IgD-negative memory B cell (primary cell): ENCODE measurements at regions not wholly inside any gene's neighbourhood (a gene's known extent, or its start where the extent isn't known, plus 50 kb on each side); places are given as distances from the start of the nearest gene placed in this dataset.

Experiments used
- H3K27ac Mint-ChIP-seq, 3 donors: one replicate each; pipeline ENCODE4 v1.8.0; 2020 to 2022; ENCODE audit warnings: mild to moderate bottlenecking in 3 of 3, mixed read lengths in 3 of 3, moderate library complexity in 1 of 3
- H3K27me3 Mint-ChIP-seq: one replicate; pipeline ENCODE4 v1.8.0; 2021; ENCODE audit warnings: mixed read lengths
- H3K36me3 Mint-ChIP-seq: one replicate; pipeline ENCODE4 v1.8.0; 2020; ENCODE audit warnings: mild to moderate bottlenecking, mixed read lengths
- H3K4me1 Mint-ChIP-seq, 3 donors: one replicate each; pipeline ENCODE4 v1.8.0; 2020 to 2022; ENCODE audit warnings: mixed read lengths in 3 of 3, mild to moderate bottlenecking in 1 of 3
- H3K4me3 Mint-ChIP-seq, 4 donors: one replicate each; pipeline ENCODE4 v1.8.0; 2020 to 2022; ENCODE audit warnings: mild to moderate bottlenecking in 4 of 4, mixed read lengths in 4 of 4, moderate library complexity in 3 of 4
- H3K9me3 Mint-ChIP-seq, 3 donors: one replicate each; pipeline ENCODE4 v1.8.0; 2020 to 2021; ENCODE audit warnings: mixed read lengths in 3 of 3, mild to moderate bottlenecking in 1 of 3

- Mint-ChIP-seq H3K4me1 (peaks cover 9 to 17% (median 11%) of the 10 kb centered on the region in 3 donors), H3K27me3 (no peaks in the 10 kb centered on the region), H3K9me3 (no peaks in the 10 kb centered on the region), H3K36me3 (no peaks in the 10 kb centered on the region), H3K27ac (no peak overlapping the region), H3K4me3 (no peak overlapping the region)
These were observed 208.2 kb downstream of the UBE2E3 start for GRCh38 chr2:181188605-181189004.

- no peaks in the 10 kb centered on the region for H3K9me3 Mint-ChIP-seq
- peaks cover 0 to 6% (median 0%) of the 10 kb centered on the region in 3 donors for H3K4me1 Mint-ChIP-seq
- no peaks in the 10 kb centered on the region for H3K36me3 Mint-ChIP-seq
- no peaks in the 10 kb centered on the region for H3K27me3 Mint-ChIP-seq
- no peak overlapping the region for H3K27ac Mint-ChIP-seq
- H3K4me3 Mint-ChIP-seq, result no peak overlapping the region
These were observed 209.5 kb downstream of the UBE2E3 start for GRCh38 chr2:181189951-181190350.

- no peaks in the 10 kb centered on the region for H3K36me3 Mint-ChIP-seq
- no peaks in the 10 kb centered on the region for H3K27me3 Mint-ChIP-seq
- H3K4me1 Mint-ChIP-seq, result peaks cover 0 to 3% (median 0%) of the 10 kb centered on the region in 3 donors
- H3K27ac Mint-ChIP-seq, result no peak overlapping the region
- H3K4me3 Mint-ChIP-seq, result no peak overlapping the region
- H3K9me3 Mint-ChIP-seq, result no peaks in the 10 kb centered on the region
These were observed 210.3 kb downstream of the UBE2E3 start for GRCh38 chr2:181190711-181191110.

- Mint-ChIP-seq H3K27me3 (no peaks in the 10 kb centered on the region), H3K4me1 (peaks cover 0 to 12% (median 12%) of the 10 kb centered on the region in 3 donors), H3K9me3 (no peaks in the 10 kb centered on the region), H3K27ac (no peak overlapping the region), H3K4me3 (no peak overlapping the region), H3K36me3 (no peaks in the 10 kb centered on the region)
These were observed 213.1 kb downstream of the UBE2E3 start for GRCh38 chr2:181193550-181193949.

GRCh38 chr2:181196401-181196800, 216.0 kb downstream of the UBE2E3 start:
- H3K9me3 Mint-ChIP-seq, result no peaks in the 10 kb centered on the region
- peaks cover 0 to 14% (median 12%) of the 10 kb centered on the region in 3 donors for H3K4me1 Mint-ChIP-seq
- no peaks in the 10 kb centered on the region for H3K27me3 Mint-ChIP-seq
- H3K36me3 Mint-ChIP-seq, result no peaks in the 10 kb centered on the region
- no peak overlapping the region for H3K4me3 Mint-ChIP-seq
- no peak overlapping the region for H3K27ac Mint-ChIP-seq

GRCh38 chr2:181197140-181197760, 216.8 kb downstream of the UBE2E3 start:
- H3K4me3 Mint-ChIP-seq, result peak overlapping the region in 1 of 4 donors; percentile 23
- no peaks in the 10 kb centered on the region for H3K36me3 Mint-ChIP-seq
- peaks cover 0 to 14% (median 12%) of the 10 kb centered on the region in 3 donors for H3K4me1 Mint-ChIP-seq
- H3K27me3 Mint-ChIP-seq, result no peaks in the 10 kb centered on the region
- H3K27ac Mint-ChIP-seq, result no peak overlapping the region
- H3K9me3 Mint-ChIP-seq, result no peaks in the 10 kb centered on the region

GRCh38 chr2:181198183-181198864, 217.9 kb downstream of the UBE2E3 start:
- H3K4me1 Mint-ChIP-seq, result peaks cover 0 to 14% (median 12%) of the 10 kb centered on the region in 3 donors
- H3K27ac Mint-ChIP-seq, result no peak overlapping the region
- no peak overlapping the region for H3K4me3 Mint-ChIP-seq
- H3K36me3 Mint-ChIP-seq, result no peaks in the 10 kb centered on the region
- H3K27me3 Mint-ChIP-seq, result no peaks in the 10 kb centered on the region
- H3K9me3 Mint-ChIP-seq, result no peaks in the 10 kb centered on the region

- Mint-ChIP-seq H3K9me3 (peaks cover 7 to 19% (median 19%) of the 10 kb centered on the region in 3 donors), H3K27ac (no peak overlapping the region), H3K36me3 (peaks cover 8% of the 10 kb centered on the region), H3K4me3 (no peak overlapping the region), H3K27me3 (no peaks in the 10 kb centered on the region), H3K4me1 (peaks cover 0 to 4% (median under 1%) of the 10 kb centered on the region in 3 donors)
These were observed 223.0 kb downstream of the UBE2E3 start for GRCh38 chr2:181203412-181203811.

- Mint-ChIP-seq H3K27me3 (no peaks in the 10 kb centered on the region), H3K27ac (no peak overlapping the region), H3K36me3 (peaks cover 8% of the 10 kb centered on the region), H3K4me1 (peaks cover 0 to 1% (median 0%) of the 10 kb centered on the region in 3 donors), H3K9me3 (peaks cover 7 to 22% (median 19%) of the 10 kb centered on the region in 3 donors), H3K4me3 (no peak overlapping the region)
These were observed 223.5 kb downstream of the UBE2E3 start for GRCh38 chr2:181203916-181204315.

GRCh38 chr2:181218401-181218821, 238.0 kb downstream of the UBE2E3 start:
- no peak overlapping the region for H3K27ac Mint-ChIP-seq

GRCh38 chr2:181223234-181223633, 234.0 kb upstream of the ITGA4 start:
- Mint-ChIP-seq H3K27me3 (no peaks in the 10 kb centered on the region), H3K36me3 (no peaks in the 10 kb centered on the region), H3K4me3 (peak overlapping the region in 1 of 4 donors; percentile 15), H3K9me3 (peaks cover 0 to 2% (median 0%) of the 10 kb centered on the region in 3 donors), H3K27ac (peak overlapping the region in 1 of 3 donors; percentile 2), H3K4me1 (peaks cover 0 to 12% (median 9%) of the 10 kb centered on the region in 3 donors)

More at GRCh38 chr2:181218401-181218821, 238.0 kb downstream of the UBE2E3 start:
- Mint-ChIP-seq H3K4me3 (no peak overlapping the region), H3K9me3 (peaks cover 0 to 5% (median 0%) of the 10 kb centered on the region in 3 donors), H3K27me3 (no peaks in the 10 kb centered on the region), H3K36me3 (no peaks in the 10 kb centered on the region), H3K4me1 (peaks cover 0 to 4% (median 0%) of the 10 kb centered on the region in 3 donors)

- Mint-ChIP-seq H3K27ac (peak overlapping the region in 2 of 3 donors; percentile 27 to 36), H3K36me3 (no peaks in the 10 kb centered on the region), H3K4me3 (peak overlapping the region in 1 of 4 donors; percentile 70), H3K27me3 (no peaks in the 10 kb centered on the region), H3K4me1 (peaks cover 0 to 12% (median 9%) of the 10 kb centered on the region in 3 donors), H3K9me3 (peaks cover 0 to 4% (median 0%) of the 10 kb centered on the region in 3 donors)
These were observed 232.3 kb upstream of the ITGA4 start for GRCh38 chr2:181224866-181225265.

GRCh38 chr2:181228661-181229060, 228.5 kb upstream of the ITGA4 start:
- Mint-ChIP-seq H3K4me1 (peaks cover 0 to 9% (median 8%) of the 10 kb centered on the region in 3 donors), H3K4me3 (no peak overlapping the region), H3K9me3 (peaks cover 0 to 4% (median 0%) of the 10 kb centered on the region in 3 donors), H3K36me3 (no peaks in the 10 kb centered on the region), H3K27ac (no peak overlapping the region), H3K27me3 (no peaks in the 10 kb centered on the region)

GRCh38 chr2:181231151-181231550, 226.0 kb upstream of the ITGA4 start:
- peaks cover 2 to 9% (median 7%) of the 10 kb centered on the region in 3 donors for H3K4me1 Mint-ChIP-seq
- no peaks in the 10 kb centered on the region for H3K27me3 Mint-ChIP-seq
- H3K36me3 Mint-ChIP-seq, result peaks cover 1% of the 10 kb centered on the region
- no peak overlapping the region for H3K4me3 Mint-ChIP-seq
- H3K27ac Mint-ChIP-seq, result no peak overlapping the region
- peaks cover 0 to 4% (median 0%) of the 10 kb centered on the region in 3 donors for H3K9me3 Mint-ChIP-seq

- Mint-ChIP-seq H3K4me1 (peaks cover 5 to 13% (median 12%) of the 10 kb centered on the region in 3 donors), H3K4me3 (no peak overlapping the region), H3K9me3 (peaks cover 0 to 4% (median 0%) of the 10 kb centered on the region in 3 donors), H3K27ac (no peak overlapping the region), H3K36me3 (peaks cover 1% of the 10 kb centered on the region), H3K27me3 (no peaks in the 10 kb centered on the region)
These were observed 225.1 kb upstream of the ITGA4 start for GRCh38 chr2:181231886-181232621.
